CD14-positive monocyte (primary cell): ENCODE measurements at regions not wholly inside any gene's neighbourhood (a gene's known extent, or its start where the extent isn't known, plus 50 kb on each side); places are given as distances from the start of the nearest gene placed in this dataset.

Experiments used
- DNase-seq, 3 donors: peaks; one replicate each; pipeline ENCODE4 v3.0.0-alpha.2; 2011 to 2022
- H2AFZ ChIP-seq: 2 replicates; pipeline ENCODE4 v1.6.0; 2012; ENCODE audit warnings: mild to moderate bottlenecking, low read depth, low read length, inconsistent platforms; ENCODE audit not compliant: insufficient read depth, poor library complexity, severe bottlenecking
- H3K27ac ChIP-seq, 2 donors: 1 replicate in 1 of 2; 2 replicates in 1 of 2; pipeline ENCODE4 v1.5.1; 2012 to 2013; ENCODE audit warnings: low read length in 2 of 2, control low read depth in 1 of 2, inconsistent platforms in 1 of 2, low read depth in 1 of 2, mild to moderate bottlenecking in 1 of 2
- H3K27me3 ChIP-seq, 2 donors: one replicate each; pipeline versions ENCODE4 v1.6.0 to v1.6.1; 2011 to 2013; ENCODE audit warnings: low read length in 2 of 2; ENCODE audit not compliant: control insufficient read depth in 2 of 2, insufficient read depth in 2 of 2
- H3K36me3 ChIP-seq, 2 donors: replicated peaks in 1 of 2; 1 replicate in 1 of 2; 2 replicates in 1 of 2; pipeline versions ENCODE4 v1.5.1 to v1.6.1; 2012 to 2013; ENCODE audit warnings: low read length in 2 of 2, control low read depth in 1 of 2, inconsistent platforms in 1 of 2, mild to moderate bottlenecking in 1 of 2; ENCODE audit not compliant: insufficient read depth in 2 of 2, control insufficient read depth in 1 of 2
- H3K4me1 ChIP-seq, 2 donors: 1 replicate in 1 of 2; 2 replicates in 1 of 2; pipeline versions ENCODE4 v1.5.1 to v1.6.1; 2012 to 2013; ENCODE audit warnings: low read length in 2 of 2, control low read depth in 1 of 2, inconsistent platforms in 1 of 2, mild to moderate bottlenecking in 1 of 2, moderate library complexity in 1 of 2; ENCODE audit not compliant: insufficient read depth in 2 of 2, control insufficient read depth in 1 of 2
- H3K4me2 ChIP-seq: replicated peaks from 2 replicates; pipeline ENCODE3; 2012; ENCODE audit warnings: low read length, moderate library complexity, mild to moderate bottlenecking; ENCODE audit not compliant: poor library complexity, severe bottlenecking; ENCODE audit errors: extremely low read depth
- H3K4me3 ChIP-seq, 3 experiments: fragments of 200-600 bp in 1 of 3; sonication (generic) in 1 of 3; replicated peaks in 1 of 3; 1 replicate in 2 of 3; 2 replicates in 1 of 3; pipeline ENCODE4 v1.5.1; 2011 to 2013; ENCODE audit warnings: low read length in 3 of 3, mild to moderate bottlenecking in 3 of 3, control low read depth in 2 of 3, low read depth in 2 of 3, inconsistent platforms in 1 of 3, moderate library complexity in 1 of 3
- H3K79me2 ChIP-seq: 2 replicates; pipeline ENCODE4 v1.6.0; 2012; ENCODE audit warnings: mild to moderate bottlenecking, control low read depth, inconsistent platforms, low read length, moderate library complexity; ENCODE audit not compliant: insufficient read depth
- H3K9ac ChIP-seq: 2 replicates; pipeline ENCODE4 v1.6.0; 2017; ENCODE audit warnings: low read length, mild to moderate bottlenecking; ENCODE audit not compliant: insufficient read depth, poor library complexity, severe bottlenecking
- H3K9me3 ChIP-seq, 2 donors: replicated peaks in 1 of 2; 1 replicate in 1 of 2; 2 replicates in 1 of 2; pipeline versions ENCODE4 v1.5.1 to v1.6.1; 2012 to 2013; ENCODE audit warnings: low read length in 2 of 2, control low read depth in 1 of 2; ENCODE audit not compliant: control insufficient read depth in 1 of 2, insufficient read depth in 1 of 2
- H4K20me1 ChIP-seq: 2 replicates; pipeline ENCODE4 v1.6.0; 2012; ENCODE audit warnings: mild to moderate bottlenecking, low read length, control low read depth, moderate library complexity; ENCODE audit not compliant: insufficient read depth
- H3K27ac Mint-ChIP-seq, 7 donors: one replicate each; pipeline ENCODE4 v1.8.0; 2020; ENCODE audit warnings: mild to moderate bottlenecking in 7 of 7, mixed read lengths in 7 of 7, moderate library complexity in 6 of 7, inconsistent platforms in 2 of 7
- H3K27me3 Mint-ChIP-seq, 3 donors: one replicate each; pipeline ENCODE4 v1.8.0; 2021 to 2022; ENCODE audit warnings: low read depth in 3 of 3, mild to moderate bottlenecking in 3 of 3, mixed read lengths in 3 of 3, moderate library complexity in 3 of 3, inconsistent platforms in 1 of 3
- H3K36me3 Mint-ChIP-seq, 2 donors: one replicate each; pipeline ENCODE4 v1.8.0; 2020; ENCODE audit warnings: mixed read lengths in 2 of 2, inconsistent platforms in 1 of 2, mild to moderate bottlenecking in 1 of 2
- H3K4me1 Mint-ChIP-seq: one replicate; pipeline ENCODE4 v1.8.0; 2020; ENCODE audit warnings: mild to moderate bottlenecking, mixed read lengths
- H3K4me3 Mint-ChIP-seq, 2 donors: one replicate each; pipeline ENCODE4 v1.8.0; 2020; ENCODE audit warnings: mild to moderate bottlenecking in 2 of 2, mixed read lengths in 2 of 2, moderate library complexity in 1 of 2
- H3K9me3 Mint-ChIP-seq, 7 donors: one replicate each; pipeline ENCODE4 v1.8.0; 2020 to 2022; ENCODE audit warnings: mixed read lengths in 7 of 7, mild to moderate bottlenecking in 6 of 7, moderate library complexity in 6 of 7, inconsistent platforms in 2 of 7
- WGBS: methylation state at CpG from one replicate; pipeline ENCODE4 v1.1.5; 2013; ENCODE audit warnings: missing lambda C conversion rate; ENCODE audit not compliant: insufficient coverage; 5-methylcytosine and 5-hydroxymethylcytosine counted together
- intact Hi-C, 2 donors: fragments of 100-400 bp; cut with micrococcal nuclease; formaldehyde crosslinking; loops; one replicate each; pipeline versions ENCODE4 v1.15.0 to v1.15.1; 2023
- TF ChIP-seq, protein P1 (sequence below): fragments of 200-600 bp; IDR thresholded peaks from one replicate; pipeline ENCODE4 v1.8.0; 2022; ENCODE audit warnings: antibody characterized with exemption, mild to moderate bottlenecking

DNA sequence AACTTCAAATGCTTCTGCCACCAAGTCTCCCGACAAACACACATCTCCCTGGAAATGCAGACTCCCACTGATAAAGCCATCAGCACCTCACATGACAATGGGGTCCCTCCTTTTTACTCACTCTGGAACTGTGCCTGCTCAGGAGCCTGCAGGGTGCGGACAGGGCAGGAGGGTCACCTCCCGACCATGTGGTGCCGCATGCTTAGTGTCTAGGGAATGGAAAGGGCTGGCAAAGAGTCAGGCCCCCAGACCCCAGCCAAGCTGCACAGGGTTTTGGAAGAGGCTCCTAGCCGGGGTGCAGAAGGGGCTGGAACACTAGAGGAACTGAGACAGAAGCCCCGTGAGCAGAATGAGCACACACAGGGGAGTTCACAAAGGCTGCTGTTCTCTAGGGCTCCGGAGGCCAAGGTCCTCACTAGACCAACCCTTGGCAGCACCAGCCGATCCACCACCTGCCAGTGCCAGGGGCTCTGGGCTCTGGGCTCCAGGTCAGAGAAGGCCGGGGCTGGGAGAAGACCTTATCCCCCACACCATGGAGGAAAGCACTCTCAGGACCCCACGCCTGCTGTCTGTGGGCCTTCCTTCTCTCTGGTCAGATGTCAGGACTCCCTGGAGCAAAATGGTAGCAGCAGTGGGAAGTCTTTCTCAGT, 125.1 kb upstream of the FGF3 start:
- Histone ChIP-seq H3K9ac (no peak overlapping the region), H2AFZ (no peak overlapping the region), H3K36me3 (no peaks in the 10 kb centered on the region), H3K27me3 (no peaks in the 10 kb centered on the region), H3K27ac (no peak overlapping the region), H3K4me1 (no peaks in the 10 kb centered on the region), H3K9me3 (no peaks in the 10 kb centered on the region), H4K20me1 (no peaks in the 10 kb centered on the region), H3K79me2 (no peaks in the 10 kb centered on the region), H3K4me2 (no peak overlapping the region), H3K4me3 (no peak overlapping the region)
- WGBS = 87% methylated on average over 7 of the region's 10 CpGs
- TF ChIP-seq, protein P1, sequence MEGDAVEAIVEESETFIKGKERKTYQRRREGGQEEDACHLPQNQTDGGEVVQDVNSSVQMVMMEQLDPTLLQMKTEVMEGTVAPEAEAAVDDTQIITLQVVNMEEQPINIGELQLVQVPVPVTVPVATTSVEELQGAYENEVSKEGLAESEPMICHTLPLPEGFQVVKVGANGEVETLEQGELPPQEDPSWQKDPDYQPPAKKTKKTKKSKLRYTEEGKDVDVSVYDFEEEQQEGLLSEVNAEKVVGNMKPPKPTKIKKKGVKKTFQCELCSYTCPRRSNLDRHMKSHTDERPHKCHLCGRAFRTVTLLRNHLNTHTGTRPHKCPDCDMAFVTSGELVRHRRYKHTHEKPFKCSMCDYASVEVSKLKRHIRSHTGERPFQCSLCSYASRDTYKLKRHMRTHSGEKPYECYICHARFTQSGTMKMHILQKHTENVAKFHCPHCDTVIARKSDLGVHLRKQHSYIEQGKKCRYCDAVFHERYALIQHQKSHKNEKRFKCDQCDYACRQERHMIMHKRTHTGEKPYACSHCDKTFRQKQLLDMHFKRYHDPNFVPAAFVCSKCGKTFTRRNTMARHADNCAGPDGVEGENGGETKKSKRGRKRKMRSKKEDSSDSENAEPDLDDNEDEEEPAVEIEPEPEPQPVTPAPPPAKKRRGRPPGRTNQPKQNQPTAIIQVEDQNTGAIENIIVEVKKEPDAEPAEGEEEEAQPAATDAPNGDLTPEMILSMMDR = no peak
- Mint-ChIP-seq H3K4me3 (no peak overlapping the region), H3K27ac (no peak overlapping the region), H3K9me3 (no peaks in the 10 kb centered on the region), H3K27me3 (peaks cover 0 to 5% (median 3%) of the 10 kb centered on the region in 3 donors), H3K36me3 (no peaks in the 10 kb centered on the region), H3K4me1 (no peaks in the 10 kb centered on the region)
- no peak for DNase-seq
- intact Hi-C loops = no loop called here

DNA sequence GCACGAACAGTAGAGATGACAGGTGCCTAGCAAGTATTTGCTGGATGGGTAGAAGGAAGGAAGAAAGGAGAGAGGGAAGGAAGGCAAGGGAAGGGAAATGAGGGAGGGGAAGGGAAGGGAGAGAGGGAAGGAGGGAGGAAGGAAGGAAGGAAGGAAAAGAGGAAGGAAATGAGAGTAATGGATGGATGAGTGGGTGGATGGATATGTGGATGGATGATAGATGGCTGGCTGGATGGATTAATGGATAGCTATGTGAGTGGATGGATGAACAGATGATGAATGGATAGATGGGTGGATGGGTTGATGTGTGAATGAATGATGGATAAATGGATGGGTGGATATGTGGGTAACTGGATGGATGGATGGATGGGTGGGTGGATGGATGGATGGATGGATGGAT, 125.9 kb upstream of the FGF3 start:
- no peaks in the 10 kb centered on the region for H3K4me1 ChIP-seq
- H3K36me3 ChIP-seq = no peaks in the 10 kb centered on the region
- no peak for DNase-seq
- H3K4me2 ChIP-seq = no peak overlapping the region
- no peaks in the 10 kb centered on the region for H4K20me1 ChIP-seq
- intact Hi-C loops = no loop called here
- no peak overlapping the region for H3K27ac Mint-ChIP-seq
- H3K4me3 ChIP-seq = no peak overlapping the region
- H3K9me3 ChIP-seq = peaks cover 3 to 5% of the 10 kb centered on the region in 2 donors
- TF ChIP-seq, protein P1 = no peak
- no peak overlapping the region for H2AFZ ChIP-seq
- H3K4me3 Mint-ChIP-seq = no peak overlapping the region
- peaks cover 0 to 5% (median 3%) of the 10 kb centered on the region in 3 donors for H3K27me3 Mint-ChIP-seq
- 100% methylated on average over 1 of the region's 1 CpG for WGBS
- no peaks in the 10 kb centered on the region for H3K36me3 Mint-ChIP-seq
- H3K27me3 ChIP-seq = no peaks in the 10 kb centered on the region
- peaks cover 0 to 3% (median 2%) of the 10 kb centered on the region in 7 donors for H3K9me3 Mint-ChIP-seq
- no peak overlapping the region for H3K9ac ChIP-seq
- H3K27ac ChIP-seq = no peak overlapping the region
- no peaks in the 10 kb centered on the region for H3K4me1 Mint-ChIP-seq
- no peaks in the 10 kb centered on the region for H3K79me2 ChIP-seq
